GM18867 (cell line): ENCODE measurements at regions not wholly inside any gene's neighbourhood (a gene's known extent, or its start where the extent isn't known, plus 50 kb on each side); places are given as distances from the start of the nearest gene placed in this dataset.
"Not testable (repeated sequence)": the region's sequence is repeated elsewhere in the genome, so short reads cannot be mapped to it uniquely, and the experiment has no call there.

Experiments used
- ATAC-seq: cut with Tn5 transposase; IDR thresholded peaks from one replicate; pipeline ENCODE4 v1.9.1; 2021; ENCODE audit warnings: mild to moderate bottlenecking, moderate library complexity; ENCODE audit not compliant: unreplicated experiment

DNA sequence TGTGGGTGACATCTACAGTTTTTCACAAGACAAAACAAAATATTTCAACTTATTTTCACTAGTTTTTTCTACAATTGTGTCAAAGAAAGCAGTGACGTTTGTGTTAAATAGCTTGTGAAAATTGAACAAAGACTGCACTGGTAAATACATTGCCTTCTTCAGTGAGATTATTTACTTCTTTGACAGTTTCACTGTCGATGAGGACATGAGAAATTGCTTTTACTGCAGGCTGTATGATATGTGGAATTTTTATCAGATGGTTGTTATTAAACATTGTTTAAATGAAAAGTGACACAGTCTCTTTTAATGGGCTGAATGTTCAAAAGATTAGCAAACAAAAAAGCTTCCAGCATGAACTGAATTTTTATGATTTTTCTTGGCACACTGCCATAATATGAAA is 773.9 kb upstream of the CADM2 start:
- ATAC-seq: no peak

DNA sequence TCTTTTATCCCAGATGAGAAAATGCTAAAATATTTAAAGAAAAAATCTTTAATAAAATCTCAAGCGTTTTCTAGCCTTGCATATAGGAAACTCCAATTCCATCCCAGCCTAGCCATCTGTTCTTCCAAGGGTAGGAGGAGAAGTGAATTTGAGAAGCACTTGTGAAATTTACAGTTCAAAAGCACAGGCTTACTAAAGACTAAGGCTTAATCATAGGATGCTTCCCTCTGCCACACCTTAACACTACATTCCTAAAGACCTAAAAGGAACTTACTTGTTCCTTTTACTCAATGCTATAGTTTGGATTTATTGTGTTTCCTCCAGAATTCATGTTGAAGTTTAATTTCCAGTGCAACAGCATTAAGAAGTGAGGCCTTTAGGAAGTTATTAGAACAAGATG is 764.8 kb upstream of the CADM2 start:
- no peak for ATAC-seq

- ATAC-seq: no peak
These were observed 749.3 kb upstream of the CADM2 start for GRCh38 chr3:84209474-84209873.

GRCh38 chr3:84223512-84223911 is 735.3 kb upstream of the CADM2 start:
- no peak for ATAC-seq

DNA sequence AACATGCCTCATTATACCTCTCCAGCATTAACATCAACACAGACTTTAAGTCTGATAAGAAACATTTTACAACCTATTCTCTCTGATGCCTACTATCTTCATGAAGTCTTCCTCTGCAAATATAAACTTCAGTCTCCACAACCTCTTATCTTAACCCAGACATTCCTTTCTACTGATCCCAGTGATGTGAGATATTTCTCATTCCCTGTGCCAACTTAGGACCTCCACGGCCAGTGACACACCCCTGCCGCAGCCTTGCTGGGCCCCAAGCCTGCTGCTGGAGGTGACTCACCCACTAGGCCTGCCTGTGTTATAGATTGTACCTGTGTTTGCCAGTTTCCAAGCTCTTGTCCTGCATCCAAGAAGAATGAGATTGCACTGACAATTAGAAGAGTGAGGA is 734.5 kb upstream of the CADM2 start:
- ATAC-seq: no peak

GRCh38 chr3:84236261-84236660 is 722.5 kb upstream of the CADM2 start:
- no peak for ATAC-seq

GRCh38 chr3:84245789-84246188 is 713.0 kb upstream of the CADM2 start:
- no peak for ATAC-seq

DNA sequence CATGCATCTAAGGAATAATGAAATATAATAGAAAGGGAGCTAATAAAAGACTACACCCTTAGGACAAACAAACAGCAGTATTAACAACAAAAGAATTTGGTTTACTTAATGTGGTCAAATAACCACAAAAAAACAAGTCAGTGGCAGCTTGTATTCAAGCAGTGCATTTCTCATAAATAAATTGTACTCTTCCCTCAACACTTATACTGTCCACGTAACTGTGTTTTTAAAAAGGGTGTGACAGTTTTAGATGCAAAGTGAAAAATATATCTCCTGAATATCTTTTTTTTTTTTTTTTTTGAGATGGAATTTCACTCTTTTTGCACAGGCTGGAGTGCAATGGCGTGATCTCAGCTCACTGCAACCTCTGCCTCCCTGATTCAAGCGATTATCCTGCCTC is 698.2 kb upstream of the CADM2 start:
- ATAC-seq: no peak

GRCh38 chr3:84265768-84266167 is 693.0 kb upstream of the CADM2 start:
- no peak for ATAC-seq

DNA sequence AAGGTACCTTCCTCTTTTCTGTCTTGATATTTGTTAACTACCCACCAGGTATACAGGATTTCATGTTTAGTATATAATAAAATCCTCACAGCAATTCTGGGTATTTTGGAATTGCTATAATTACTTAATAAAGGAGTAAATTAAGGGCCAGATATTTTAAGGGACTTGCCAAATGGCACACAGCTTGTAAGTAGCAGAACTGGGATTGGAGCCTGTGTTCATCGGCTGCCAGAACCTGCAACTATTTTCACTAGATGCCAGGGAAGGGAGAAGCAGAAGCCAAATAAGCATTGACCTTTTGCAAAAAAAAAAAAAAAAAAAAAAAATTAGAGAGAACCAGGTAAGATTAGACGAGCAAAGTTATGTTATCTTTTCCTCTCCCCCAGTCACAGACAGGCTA is 683.3 kb upstream of the CADM2 start:
- no peak for ATAC-seq

DNA sequence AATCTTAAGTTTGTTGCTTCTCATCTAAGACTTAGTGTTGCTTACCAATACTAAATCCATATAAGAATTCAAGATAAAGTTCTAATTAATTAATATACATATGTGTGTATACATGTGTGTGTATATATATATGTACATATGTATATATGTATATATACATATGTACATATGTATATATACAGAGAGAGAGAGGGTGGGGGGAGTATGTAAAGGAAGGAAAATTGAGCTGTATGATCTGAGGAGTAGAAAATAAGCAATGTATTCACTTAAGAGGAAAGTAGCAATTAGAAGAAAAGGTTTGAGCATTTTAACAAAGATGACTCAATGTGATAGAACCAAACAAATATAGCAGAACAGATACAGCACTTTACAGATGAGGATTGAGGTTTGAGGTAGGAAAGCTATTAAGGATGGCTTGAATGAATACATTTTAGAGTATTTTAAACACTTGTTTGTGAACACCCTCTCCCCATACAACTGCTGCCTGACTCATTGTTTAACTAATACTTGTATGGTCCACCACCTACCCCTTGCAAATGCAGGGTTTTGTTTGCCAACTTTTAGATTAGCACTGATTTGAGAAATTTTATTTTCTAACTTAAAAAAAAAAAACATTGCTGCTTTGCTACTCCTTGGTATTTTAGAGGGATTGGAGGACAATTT is 681.1 kb upstream of the CADM2 start:
- no peak for ATAC-seq

DNA sequence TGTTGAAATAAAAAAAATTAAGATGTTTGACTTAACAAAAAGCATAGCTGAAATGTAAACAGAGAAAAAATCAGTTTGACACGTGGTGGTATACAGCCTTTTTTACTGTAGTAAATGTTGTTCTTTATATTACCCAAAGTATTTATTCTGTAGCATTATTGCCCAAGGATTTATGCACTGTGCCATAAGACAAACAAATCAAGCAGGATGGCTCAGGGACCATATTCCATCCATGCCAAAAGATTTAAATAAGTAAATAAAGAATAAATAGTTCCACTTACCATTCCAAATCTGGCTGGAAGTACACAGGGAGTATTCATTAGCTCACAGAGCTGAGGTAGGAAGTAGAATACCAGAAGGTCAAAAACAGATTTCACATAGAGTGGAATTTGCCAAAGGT is 666.7 kb upstream of the CADM2 start:
- no peak for ATAC-seq

GRCh38 chr3:84299329-84299728 is 659.5 kb upstream of the CADM2 start:
- no peak for ATAC-seq

DNA sequence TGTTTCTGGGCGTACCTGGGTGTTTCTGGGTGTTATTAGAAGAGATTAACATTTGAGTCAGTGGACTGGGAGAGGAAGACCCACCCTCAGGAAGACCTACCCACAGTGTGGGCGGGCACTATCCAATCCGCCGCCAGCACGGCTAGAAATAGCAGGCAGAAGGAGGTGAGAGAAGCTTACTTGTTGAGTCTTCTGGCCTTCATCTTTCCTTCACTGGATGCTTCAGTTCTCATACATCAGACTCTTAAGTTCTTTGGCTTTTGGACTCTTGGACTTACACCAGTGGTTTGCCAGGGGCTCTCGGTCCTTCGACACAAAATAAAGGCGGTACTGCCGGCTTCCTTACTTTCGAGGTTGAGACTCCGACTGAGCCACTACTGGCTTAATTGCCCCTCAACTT is 654.6 kb upstream of the CADM2 start:
- no peak for ATAC-seq

DNA sequence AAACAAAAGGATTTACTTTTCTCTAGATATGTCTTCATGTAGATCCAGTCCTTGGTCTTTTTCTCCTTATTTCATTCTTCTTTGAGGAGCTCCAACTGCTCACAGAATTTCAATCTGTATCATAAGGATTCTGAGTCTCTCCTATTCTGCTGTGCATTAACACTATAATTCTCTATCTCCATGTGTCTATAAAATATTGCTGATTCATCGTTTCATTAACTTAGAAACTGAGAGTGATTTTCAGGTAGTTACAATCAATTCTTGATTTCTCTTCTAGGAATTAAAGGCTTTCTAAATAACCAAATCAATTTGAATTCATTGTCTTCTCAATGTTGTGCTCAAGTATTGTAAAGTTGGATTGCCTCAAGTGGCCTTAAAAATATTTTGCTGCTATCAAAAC is 651.5 kb upstream of the CADM2 start:
- no peak for ATAC-seq

DNA sequence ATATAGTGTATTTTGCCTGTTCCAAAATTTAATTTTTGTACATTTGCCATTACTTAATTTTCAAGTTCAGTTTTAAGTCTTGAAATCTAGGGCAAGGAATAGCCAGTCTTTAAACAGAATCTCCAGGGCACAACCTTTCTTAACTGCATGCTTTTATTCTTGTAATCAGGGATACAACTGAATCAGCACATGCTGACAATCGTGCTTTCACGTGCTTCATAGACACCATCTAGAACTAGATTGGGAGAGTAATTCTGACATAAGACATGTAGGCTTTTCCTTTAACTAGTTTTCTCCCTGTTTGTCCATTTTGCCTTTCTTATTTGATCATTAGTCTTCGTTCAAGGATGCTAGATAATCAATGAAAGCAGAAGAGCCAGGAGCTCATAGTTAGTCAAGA is 650.4 kb upstream of the CADM2 start:
- ATAC-seq: no peak

GRCh38 chr3:84318273-84318809 is 640.4 kb upstream of the CADM2 start:
- ATAC-seq: no peak

DNA sequence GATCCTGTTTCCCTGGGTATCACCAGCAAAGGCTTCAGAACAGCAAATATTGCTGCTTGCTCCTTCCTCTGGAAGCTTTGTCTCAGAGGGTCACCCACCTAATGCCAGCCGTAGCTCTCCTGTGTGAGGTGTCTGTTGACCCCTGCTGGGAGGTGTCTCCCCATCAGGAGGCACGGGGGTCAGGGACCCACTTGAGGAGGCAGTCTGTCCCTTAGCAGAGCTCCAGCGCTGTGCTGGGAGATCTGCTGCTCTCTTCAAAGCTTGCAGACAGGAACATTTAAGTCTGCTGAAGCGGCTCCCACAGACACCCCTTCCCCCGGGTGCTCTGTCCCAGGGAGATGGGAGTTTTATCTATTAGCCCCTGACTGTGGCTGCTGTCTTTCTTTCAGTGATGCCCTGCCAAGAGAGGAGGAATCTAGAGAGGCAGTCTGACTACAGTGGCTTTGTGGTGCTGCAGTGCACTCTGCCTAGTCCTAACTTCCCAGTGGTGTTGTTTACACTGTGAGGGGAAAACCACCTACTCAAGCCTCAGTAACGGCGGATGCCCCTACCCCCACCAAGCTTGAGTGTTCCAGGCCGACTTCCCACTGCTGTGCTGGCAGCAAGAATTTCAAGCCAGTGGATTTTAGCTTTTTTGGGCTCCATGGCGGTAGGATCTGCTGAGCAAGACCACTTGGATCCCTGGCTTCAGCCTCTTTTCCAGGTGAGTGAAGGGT is 593.1 kb upstream of the CADM2 start:
- not testable (repeated sequence) for ATAC-seq
